Omental fat pad (tissue), 3 donors: ENCODE measurements at regions not wholly inside any gene's neighbourhood (a gene's known extent, or its start where the extent isn't known, plus 50 kb on each side); places are given as distances from the start of the nearest gene placed in this dataset.

Experiments used
- ATAC-seq: fragments of 150-250 bp; one replicate; pipeline ENCODE4 v1.9.1; 2016; ENCODE audit warnings: mild to moderate bottlenecking, moderate library complexity; ENCODE audit not compliant: low FRiP score
- DNase-seq: peaks from one replicate; pipeline ENCODE4 v3.0.0-alpha.2; 2019; ENCODE audit warnings: low spot score
- CTCF ChIP-seq, 3 donors: fragments of 450-650 bp; IDR thresholded peaks; one replicate each; pipeline ENCODE4 v1.5.1; 2016 to 2017; ENCODE audit warnings: antibody characterized with exemption in 3 of 3, mild to moderate bottlenecking in 3 of 3, moderate library complexity in 2 of 3

GRCh38 chr11:134728186-134728585 is 316.1 kb upstream of the B3GAT1 start:
- ATAC-seq = no peak
- TF ChIP-seq CTCF (IDR thresholded peaks at IDR 0.05) = no peak
- DNase-seq = no peak

GRCh38 chr11:134727636-134728035 is 315.6 kb upstream of the B3GAT1 start:
- no peak for ATAC-seq
- DNase-seq = no peak

GRCh38 chr11:134727204-134727603 is 315.2 kb upstream of the B3GAT1 start:
- TF ChIP-seq CTCF (IDR thresholded peaks at IDR 0.05) = no peak
- no peak for ATAC-seq
- no peak for DNase-seq

More at GRCh38 chr11:134727636-134728035, 315.6 kb upstream of the B3GAT1 start:
- TF ChIP-seq CTCF (IDR thresholded peaks at IDR 0.05) = no peak

GRCh38 chr11:134725716-134726639 is 313.9 kb upstream of the B3GAT1 start:
- no peak for TF ChIP-seq CTCF (IDR thresholded peaks at IDR 0.05)
- ATAC-seq (no peak), DNase-seq (no peak)

GRCh38 chr11:134725211-134725610 is 313.2 kb upstream of the B3GAT1 start:
- ATAC-seq (no peak), DNase-seq (no peak)
- no peak for TF ChIP-seq CTCF (IDR thresholded peaks at IDR 0.05)

GRCh38 chr11:134724779-134725140 is 312.7 kb upstream of the B3GAT1 start:
- no peak for TF ChIP-seq CTCF (IDR thresholded peaks at IDR 0.05)
- ATAC-seq = no peak

More at GRCh38 chr11:134724779-134725140, 312.7 kb upstream of the B3GAT1 start:
- no peak for DNase-seq
